GM23248 (cell line): ENCODE measurements at regions not wholly inside any gene's neighbourhood (a gene's known extent, or its start where the extent isn't known, plus 50 kb on each side); places are given as distances from the start of the nearest gene placed in this dataset.

ENCODE experiments used
- DNase-seq: peaks from one replicate; pipeline ENCODE4 v3.0.0-alpha.2; 2015
- H2AFZ ChIP-seq: fragments of 200-600 bp; sonication (generic); 2 replicates; pipeline ENCODE4 v1.6.1; 2016; ENCODE audit warnings: antibody characterized with exemption
- H3F3A ChIP-seq: fragments of 200-600 bp; sonication (generic); 2 replicates; pipeline ENCODE4 v1.6.1; 2016; ENCODE audit warnings: mild to moderate bottlenecking, antibody characterized with exemption, mixed run types; ENCODE audit not compliant: insufficient read depth
- H3K27ac ChIP-seq: fragments of 200-600 bp; sonication (generic); 2 replicates; pipeline ENCODE4 v1.5.1; 2016; ENCODE audit warnings: mild to moderate bottlenecking
- H3K27me3 ChIP-seq: fragments of 200-600 bp; sonication (generic); replicated peaks from 2 replicates; pipeline ENCODE4 v1.6.1; 2016; ENCODE audit warnings: mild to moderate bottlenecking; ENCODE audit not compliant: insufficient read depth
- H3K36me3 ChIP-seq: fragments of 200-600 bp; sonication (generic); 2 replicates; pipeline ENCODE4 v1.6.1; 2016; ENCODE audit warnings: low read depth, mild to moderate bottlenecking
- H3K4me1 ChIP-seq: fragments of 200-600 bp; sonication (generic); 2 replicates; pipeline ENCODE4 v1.6.1; 2016; ENCODE audit warnings: mild to moderate bottlenecking; ENCODE audit not compliant: insufficient read depth
- H3K4me2 ChIP-seq: fragments of 200-600 bp; sonication (generic); one replicate; pipeline ENCODE4 v1.6.1; 2016; ENCODE audit warnings: mild to moderate bottlenecking; ENCODE audit not compliant: unreplicated experiment
- H3K4me3 ChIP-seq: fragments of 200-600 bp; sonication (generic); 2 replicates; pipeline ENCODE4 v1.5.1; 2016; ENCODE audit warnings: mild to moderate bottlenecking
- H3K79me2 ChIP-seq: fragments of 200-600 bp; sonication (generic); 2 replicates; pipeline ENCODE4 v1.6.1; 2016; ENCODE audit warnings: mild to moderate bottlenecking; ENCODE audit not compliant: insufficient read depth
- H3K9ac ChIP-seq: fragments of 200-600 bp; sonication (generic); 2 replicates; pipeline ENCODE4 v1.6.1; 2016; ENCODE audit warnings: mild to moderate bottlenecking
- H3K9me2 ChIP-seq: fragments of 200-600 bp; sonication (generic); 2 replicates; pipeline ENCODE4 v1.6.1; 2016; ENCODE audit warnings: mixed run types, mild to moderate bottlenecking, moderate library complexity; ENCODE audit not compliant: insufficient read depth
- H3K9me3 ChIP-seq: fragments of 200-600 bp; sonication (generic); one replicate; pipeline ENCODE4 v1.6.1; 2017; ENCODE audit warnings: low read depth
- H4K20me1 ChIP-seq: fragments of 200-600 bp; sonication (generic); 2 replicates; pipeline ENCODE4 v1.6.0; 2016; ENCODE audit not compliant: insufficient read depth
- EZH2 ChIP-seq: fragments of 200-600 bp; sonication (generic); IDR thresholded peaks from 2 replicates; pipeline ENCODE4 v1.6.1; 2018; ENCODE audit warnings: antibody characterized with exemption, mild to moderate bottlenecking; ENCODE audit not compliant: insufficient read depth, poor library complexity, severe bottlenecking
- EZH2phosphoT487 ChIP-seq: fragments of 200-600 bp; sonication (generic); IDR thresholded peaks from 2 replicates; pipeline ENCODE4 v1.6.1; 2018; ENCODE audit warnings: antibody characterized with exemption, moderate library complexity, mild to moderate bottlenecking, low read depth; ENCODE audit not compliant: insufficient read depth
- WGBS, 2 experiments: methylation state at CpG; one replicate each; pipeline ENCODE4 v1.1.6; 2015 to 2017; ENCODE audit warnings: low lambda C conversion rate in 2 of 2, low coverage in 1 of 2; ENCODE audit errors: missing lambda C conversion rate in 2 of 2; 5-methylcytosine and 5-hydroxymethylcytosine counted together
- in situ Hi-C: fragments of 300-500 bp; cut with MboI; formaldehyde crosslinking; loops from 2 replicates; pipeline ENCODE4 v1.15.0; 2020

GRCh38 chr1:106749491-106749890 lies 307.0 kb upstream of the PRMT6 start:
- Histone ChIP-seq H3K27ac (no peak overlapping the region), H3K9ac (no peak overlapping the region), H2AFZ (no peak overlapping the region), H3K4me1 (no peaks in the 10 kb centered on the region), H3K79me2 (no peaks in the 10 kb centered on the region), H3K27me3 (no peaks in the 10 kb centered on the region), H3K9me2 (no peaks in the 10 kb centered on the region), H3K36me3 (no peaks in the 10 kb centered on the region), H4K20me1 (no peaks in the 10 kb centered on the region), H3K9me3 (no peaks in the 10 kb centered on the region), H3F3A (no peaks in the 10 kb centered on the region), H3K4me3 (no peak overlapping the region), H3K4me2 (no peak overlapping the region)
- DNase-seq: no peak
- in situ Hi-C loops: no loop called here
- WGBS, 2 experiments: 36 to 40% methylated on average over 2 of the region's 2 CpGs
- TF ChIP-seq EZH2phosphoT487 (no peak), EZH2 (no peak)

DNA sequence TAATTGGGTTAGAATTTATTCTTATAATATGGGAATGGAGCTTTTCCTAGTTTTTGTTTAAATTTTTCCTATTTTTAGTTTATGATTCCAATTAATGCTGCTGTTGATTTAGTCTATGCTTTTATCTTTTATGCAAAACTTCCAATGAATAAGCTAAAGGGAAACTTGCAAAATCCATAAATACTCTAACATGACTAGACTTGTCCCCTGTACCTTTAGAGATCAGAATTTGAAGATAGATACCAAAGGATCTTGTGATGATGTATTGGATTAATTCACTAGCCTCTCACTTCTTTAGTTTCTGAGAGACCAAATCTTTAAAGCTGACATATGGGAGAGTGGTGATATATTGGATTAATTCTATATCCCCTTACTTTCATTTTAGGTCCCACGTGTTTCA lies 306.6 kb upstream of the PRMT6 start:
- H3K9ac ChIP-seq: no peak overlapping the region
- TF ChIP-seq EZH2 (no peak), EZH2phosphoT487 (no peak)
- no peaks in the 10 kb centered on the region for H3F3A ChIP-seq
- in situ Hi-C loops: no loop called here
- no peak overlapping the region for H3K4me2 ChIP-seq
- no peak overlapping the region for H3K27ac ChIP-seq
- H4K20me1 ChIP-seq: no peaks in the 10 kb centered on the region
- no peak overlapping the region for H3K4me3 ChIP-seq
- H3K9me3 ChIP-seq: no peaks in the 10 kb centered on the region
- no peaks in the 10 kb centered on the region for H3K4me1 ChIP-seq
- no peaks in the 10 kb centered on the region for H3K27me3 ChIP-seq
- no peaks in the 10 kb centered on the region for H3K79me2 ChIP-seq
- H2AFZ ChIP-seq: 0 out of 2 replicates have a peak overlapping the region, but pooled peaks have one; percentile 2
- no peaks in the 10 kb centered on the region for H3K36me3 ChIP-seq
- 7 to 9% methylated on average over 1 of the region's 1 CpG for WGBS, 2 experiments
- DNase-seq: no peak
- H3K9me2 ChIP-seq: no peaks in the 10 kb centered on the region

DNA sequence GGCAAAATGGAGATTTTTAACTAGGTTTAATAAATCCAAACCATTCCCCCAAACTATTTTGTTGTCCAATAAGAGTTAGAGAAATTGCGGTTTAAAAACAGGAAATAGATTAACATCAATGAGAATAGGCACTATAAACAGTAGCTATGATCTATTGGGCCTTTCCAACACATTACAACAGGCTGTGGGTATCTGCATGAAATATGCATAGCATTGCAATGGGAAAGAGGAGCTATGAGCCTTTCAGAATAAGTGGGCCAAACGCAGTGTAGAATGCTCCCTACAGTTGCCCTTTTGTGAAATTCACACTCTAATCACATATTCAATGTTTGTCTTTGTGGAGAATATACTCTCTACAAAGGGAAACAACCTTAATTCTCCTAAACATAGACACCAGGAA lies 305.5 kb upstream of the PRMT6 start:
- no peak overlapping the region for H3K9ac ChIP-seq
- 37 to 42% methylated on average over 2 of the region's 2 CpGs for WGBS, 2 experiments
- in situ Hi-C loops: no loop called here

DNA sequence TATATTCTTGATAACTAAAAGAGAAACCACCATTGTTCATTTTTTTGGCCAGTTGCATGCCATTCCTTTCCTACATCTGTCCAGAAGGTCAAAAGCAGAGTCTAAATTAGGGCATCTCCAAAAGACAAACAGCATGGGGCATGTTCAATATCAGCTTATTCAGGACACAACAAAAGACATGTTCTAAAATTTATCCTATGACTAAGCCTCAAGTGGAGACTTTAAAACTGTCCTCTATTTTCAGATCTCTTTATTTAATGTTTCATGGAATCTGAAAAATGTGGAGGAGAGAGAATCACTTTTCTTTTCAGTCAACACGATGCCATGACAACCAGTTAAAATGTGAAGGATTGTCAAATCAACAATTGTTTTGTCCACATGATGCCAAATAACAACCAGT lies 303.4 kb upstream of the PRMT6 start:
- WGBS, 2 experiments: 44 to 50% methylated on average over 1 of the region's 1 CpG
- TF ChIP-seq EZH2phosphoT487 (no peak), EZH2 (no peak)
- Histone ChIP-seq H3K79me2 (no peaks in the 10 kb centered on the region), H3K36me3 (no peaks in the 10 kb centered on the region), H3K27me3 (no peaks in the 10 kb centered on the region), H3K9ac (no peak overlapping the region), H3K4me2 (no peak overlapping the region), H3K27ac (no peak overlapping the region), H3K9me2 (no peaks in the 10 kb centered on the region), H2AFZ (no peak overlapping the region), H3F3A (peaks cover 15% of the 10 kb centered on the region), H3K4me3 (no peak overlapping the region), H3K4me1 (peaks cover 11% of the 10 kb centered on the region), H4K20me1 (no peaks in the 10 kb centered on the region), H3K9me3 (no peaks in the 10 kb centered on the region)
- DNase-seq: no peak
- in situ Hi-C loops: no loop called here

More for the DNA sequence above, 305.5 kb upstream of the PRMT6 start:
- Histone ChIP-seq H3K36me3 (no peaks in the 10 kb centered on the region), H3K9me3 (no peaks in the 10 kb centered on the region), H3K4me1 (peaks cover 9% of the 10 kb centered on the region), H4K20me1 (no peaks in the 10 kb centered on the region), H3F3A (peaks cover 9% of the 10 kb centered on the region; the same call in 1 of the 2 replicates), H3K27ac (no peak overlapping the region), H3K9me2 (no peaks in the 10 kb centered on the region), H2AFZ (no peak overlapping the region), H3K27me3 (no peaks in the 10 kb centered on the region), H3K4me3 (no peak overlapping the region), H3K4me2 (no peak overlapping the region), H3K79me2 (no peaks in the 10 kb centered on the region)
- DNase-seq: no peak
- no peak for TF ChIP-seq EZH2phosphoT487
- no peak for TF ChIP-seq EZH2

- 18 to 26% methylated on average over 1 of the region's 1 CpG for WGBS, 2 experiments
- Histone ChIP-seq H3K4me2 (peak overlapping the region; percentile 39), H2AFZ (no peak overlapping the region), H3K9me2 (no peaks in the 10 kb centered on the region), H3K27ac (no peak overlapping the region), H3K9ac (no peak overlapping the region), H3F3A (peaks cover 15% of the 10 kb centered on the region), H4K20me1 (no peaks in the 10 kb centered on the region), H3K36me3 (no peaks in the 10 kb centered on the region), H3K9me3 (no peaks in the 10 kb centered on the region), H3K4me3 (no peak overlapping the region), H3K79me2 (no peaks in the 10 kb centered on the region), H3K27me3 (peaks cover 5% of the 10 kb centered on the region; the same call in 1 of the 2 replicates), H3K4me1 (peaks cover 11% of the 10 kb centered on the region)
- in situ Hi-C loops: no loop called here
- TF ChIP-seq EZH2 (no peak), EZH2phosphoT487 (no peak)
- no peak for DNase-seq
Measured at GRCh38 chr1:106754957-106755356, 301.5 kb upstream of the PRMT6 start.
